ENCODE measurements at regions not wholly inside any gene's neighbourhood (a gene's known extent, or its start where the extent isn't known, plus 50 kb on each side); places are given as distances from the start of the nearest gene placed in this dataset.

- DNase-seq, result no peak
These were observed 66.8 kb upstream of the HMGN3 start for GRCh38 chr6:79301290-79301689.

GRCh38 chr6:79296211-79296610 lies 61.7 kb upstream of the HMGN3 start:
- no peak for DNase-seq

All from NCI-H187 (cell line).